Transverse colon (tissue), 4 donors: ENCODE measurements at regions not wholly inside any gene's neighbourhood (a gene's known extent, or its start where the extent isn't known, plus 50 kb on each side); places are given as distances from the start of the nearest gene placed in this dataset.

Source experiments
- DNase-seq: peaks from one replicate; pipeline ENCODE4 v3.0.0-alpha.2; 2019
- H3K27ac ChIP-seq, 4 donors: fragments of 200-600 bp; sonication (generic); 2 replicates each; pipeline ENCODE4 v1.5.1; 2016 to 2018; ENCODE audit warnings: inconsistent platforms in 4 of 4
- H3K27me3 ChIP-seq: fragments of 200-600 bp; sonication (generic); 2 replicates; pipeline ENCODE4 v1.5.1; 2017; ENCODE audit warnings: inconsistent platforms
- H3K36me3 ChIP-seq, 4 donors: fragments of 200-600 bp; sonication (generic); 2 replicates each; pipeline ENCODE4 v1.5.1; 2017 to 2019; ENCODE audit warnings: inconsistent platforms in 4 of 4
- H3K4me1 ChIP-seq, 4 donors: fragments of 200-600 bp; sonication (generic); 2 replicates each; pipeline ENCODE4 v1.5.1; 2017 to 2020; ENCODE audit warnings: inconsistent platforms in 4 of 4
- H3K4me3 ChIP-seq, 4 donors: fragments of 200-600 bp; sonication (generic); 1 replicate in 1 of 4; 2 replicates in 3 of 4; pipeline versions ENCODE4 v1.5.1 to v1.6.1; 2017 to 2019; ENCODE audit warnings: inconsistent platforms in 4 of 4
- H3K9me3 ChIP-seq, 2 donors: fragments of 200-600 bp; sonication (generic); 2 replicates each; pipeline ENCODE4 v1.5.1; 2017 to 2019; ENCODE audit warnings: inconsistent platforms in 2 of 2
- EP300 ChIP-seq: sonication (generic); formaldehyde crosslinking; IDR thresholded peaks from one replicate; pipeline ENCODE4 v1.6.1; 2017; ENCODE audit warnings: antibody characterized with exemption, low read depth
- POLR2A ChIP-seq: fragments of 450-650 bp; IDR thresholded peaks from one replicate; pipeline ENCODE4 v1.6.1; 2016; ENCODE audit warnings: antibody characterized with exemption, mild to moderate bottlenecking, moderate library complexity
- POLR2AphosphoS5 ChIP-seq, 3 donors: sonication (generic); formaldehyde crosslinking; IDR thresholded peaks; one replicate each; pipeline ENCODE4 v1.6.1; 2016; ENCODE audit warnings: antibody characterized with exemption in 3 of 3
- WGBS, 2 donors: methylation state at CpG; one replicate each; pipeline ENCODE4 v1.1.5; 2018; ENCODE audit warnings: low coverage in 1 of 2; 5-methylcytosine and 5-hydroxymethylcytosine counted together
- in situ Hi-C, 4 donors: fragments of 200-750 bp; cut with MboI; loops; one replicate each; pipeline versions ENCODE4 v1.15.0 to v1.15.1; 2017; ENCODE audit warnings: low sequenced_read_pairs in 3 of 4, low pct_ligation_motif_present in 1 of 4, low pct_unique_long_range_greater_than_20kb in 1 of 4
- intact Hi-C: fragments of 100-400 bp; cut with DNase I; formaldehyde crosslinking; loops from one replicate; pipeline ENCODE4 v1.15.1; 2023; ENCODE audit warnings: low total_unique reads
- small RNA-seq, 4 donors: library from RNA; depleted of rRNA; stranded (forward); fragments of <200 nt; gene quantifications; one replicate each; pipeline ENCODE3, GENCODE V24; 2016
- TF ChIP-seq, protein P1 (sequence below), 5 experiments: fragments of 200-600 bp in 3 of 5; fragments of 450-650 bp in 2 of 5; sonication (generic) in 3 of 5; IDR thresholded peaks; 1 replicate in 2 of 5; 2 replicates in 3 of 5; pipeline ENCODE4 v1.5.1; 2016 to 2017; ENCODE audit warnings: antibody characterized with exemption in 5 of 5, inconsistent platforms in 3 of 5, mild to moderate bottlenecking in 2 of 5, moderate library complexity in 1 of 5

DNA sequence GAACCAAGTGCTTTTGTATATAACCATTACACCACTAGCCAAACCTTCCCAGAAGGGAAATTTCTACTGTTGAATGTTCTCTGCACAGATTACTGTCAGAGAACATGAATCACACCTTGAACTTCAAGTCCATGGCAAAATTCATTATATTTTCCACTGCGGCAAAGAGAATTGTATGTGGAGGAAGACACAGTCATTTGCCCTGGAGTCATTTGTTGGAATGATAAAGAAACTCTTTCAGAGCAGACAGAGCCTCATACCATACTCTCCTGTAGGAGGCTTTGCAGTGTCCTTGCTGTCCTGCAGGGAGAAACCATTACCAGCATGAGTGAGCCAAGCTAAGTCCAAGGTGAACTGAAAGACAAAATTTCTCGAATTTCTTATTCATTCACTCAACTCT is 369.0 kb downstream of the ARHGEF28 start:
- in situ Hi-C loops, result no loop called here
- Histone ChIP-seq H3K4me1 (peaks cover 0 to 6% (median 2%) of the 10 kb centered on the region in 4 donors), H3K27me3 (no peaks in the 10 kb centered on the region), H3K4me3 (no peak overlapping the region), H3K9me3 (no peaks in the 10 kb centered on the region), H3K36me3 (no peaks in the 10 kb centered on the region), H3K27ac (no peak overlapping the region)
- TF ChIP-seq EP300 (no peak), POLR2A (no peak), POLR2AphosphoS5 (IDR thresholded peaks at IDR 0.05) (no peak)
- TF ChIP-seq, protein P1, sequence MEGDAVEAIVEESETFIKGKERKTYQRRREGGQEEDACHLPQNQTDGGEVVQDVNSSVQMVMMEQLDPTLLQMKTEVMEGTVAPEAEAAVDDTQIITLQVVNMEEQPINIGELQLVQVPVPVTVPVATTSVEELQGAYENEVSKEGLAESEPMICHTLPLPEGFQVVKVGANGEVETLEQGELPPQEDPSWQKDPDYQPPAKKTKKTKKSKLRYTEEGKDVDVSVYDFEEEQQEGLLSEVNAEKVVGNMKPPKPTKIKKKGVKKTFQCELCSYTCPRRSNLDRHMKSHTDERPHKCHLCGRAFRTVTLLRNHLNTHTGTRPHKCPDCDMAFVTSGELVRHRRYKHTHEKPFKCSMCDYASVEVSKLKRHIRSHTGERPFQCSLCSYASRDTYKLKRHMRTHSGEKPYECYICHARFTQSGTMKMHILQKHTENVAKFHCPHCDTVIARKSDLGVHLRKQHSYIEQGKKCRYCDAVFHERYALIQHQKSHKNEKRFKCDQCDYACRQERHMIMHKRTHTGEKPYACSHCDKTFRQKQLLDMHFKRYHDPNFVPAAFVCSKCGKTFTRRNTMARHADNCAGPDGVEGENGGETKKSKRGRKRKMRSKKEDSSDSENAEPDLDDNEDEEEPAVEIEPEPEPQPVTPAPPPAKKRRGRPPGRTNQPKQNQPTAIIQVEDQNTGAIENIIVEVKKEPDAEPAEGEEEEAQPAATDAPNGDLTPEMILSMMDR (IDR thresholded peaks at IDR 0.05), result no peak
- 87 to 100% methylated on average over 1 to 2 of the region's 2 CpGs for WGBS, 2 donors
- DNase-seq, result no peak
- intact Hi-C loops, result no loop called here

Small RNAs in the stretch of these regions (small RNA-seq; reads per million reads assigned to genes)
- gene RN7SL814P, result 0 reads per million in 4 donors
